ENCODE measurements at regions not wholly inside any gene's neighbourhood (a gene's known extent, or its start where the extent isn't known, plus 50 kb on each side); places are given as distances from the start of the nearest gene placed in this dataset.

DNA sequence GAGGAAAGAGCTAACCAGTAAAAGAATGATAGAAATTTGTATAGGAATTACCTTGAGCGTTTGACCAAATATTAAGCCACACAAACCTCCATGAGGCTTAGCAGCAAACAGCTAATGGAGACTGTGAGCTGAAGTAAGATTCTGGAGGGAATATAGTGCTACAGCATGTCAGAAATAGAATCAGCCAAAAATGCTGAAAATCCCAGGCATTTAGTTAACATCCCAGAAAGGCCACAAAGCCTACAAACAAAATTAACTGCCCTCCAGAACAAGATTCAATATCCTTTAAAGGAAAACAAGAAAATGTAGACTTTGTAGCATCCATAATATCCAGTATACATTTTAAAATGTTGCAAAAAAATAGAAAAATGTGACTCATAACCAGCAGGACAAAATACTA lies 257.8 kb upstream of the TUSC1 start:
- Histone ChIP-seq H3K9me3 (ENCODE audit: low read depth, low read length, poor library complexity, severe bottlenecking) (no peaks in the 10 kb centered on the region), H3K27ac (ENCODE audit: low read depth, low read length, poor library complexity, severe bottlenecking) (no peak overlapping the region), H3K27me3 (replicated peaks; ENCODE audit: insufficient read depth, low read depth, low read length, poor library complexity) (no peaks in the 10 kb centered on the region), H3K4me1 (ENCODE audit: insufficient read depth, low read length, poor library complexity, severe bottlenecking) (no peaks in the 10 kb centered on the region), H3K36me3 (ENCODE audit: insufficient read depth, low read length, poor library complexity, severe bottlenecking) (no peaks in the 10 kb centered on the region), H3K4me3 (ENCODE audit: low read depth, low read length, poor library complexity, severe bottlenecking) (no peak overlapping the region)
- CTCF ChIA-PET, result no interaction called here
- intact Hi-C loops (cut with micrococcal nuclease; ENCODE audit: unreplicated experiment), result no loop called here
- POLR2A ChIA-PET (ENCODE audit: low non-redundant PET), result no interaction called here
- no peak for DNase-seq (ENCODE audit: low spot score)
- no TSS peak for BruUV-seq (replicated peaks)
- TF ChIP-seq, protein P1, sequence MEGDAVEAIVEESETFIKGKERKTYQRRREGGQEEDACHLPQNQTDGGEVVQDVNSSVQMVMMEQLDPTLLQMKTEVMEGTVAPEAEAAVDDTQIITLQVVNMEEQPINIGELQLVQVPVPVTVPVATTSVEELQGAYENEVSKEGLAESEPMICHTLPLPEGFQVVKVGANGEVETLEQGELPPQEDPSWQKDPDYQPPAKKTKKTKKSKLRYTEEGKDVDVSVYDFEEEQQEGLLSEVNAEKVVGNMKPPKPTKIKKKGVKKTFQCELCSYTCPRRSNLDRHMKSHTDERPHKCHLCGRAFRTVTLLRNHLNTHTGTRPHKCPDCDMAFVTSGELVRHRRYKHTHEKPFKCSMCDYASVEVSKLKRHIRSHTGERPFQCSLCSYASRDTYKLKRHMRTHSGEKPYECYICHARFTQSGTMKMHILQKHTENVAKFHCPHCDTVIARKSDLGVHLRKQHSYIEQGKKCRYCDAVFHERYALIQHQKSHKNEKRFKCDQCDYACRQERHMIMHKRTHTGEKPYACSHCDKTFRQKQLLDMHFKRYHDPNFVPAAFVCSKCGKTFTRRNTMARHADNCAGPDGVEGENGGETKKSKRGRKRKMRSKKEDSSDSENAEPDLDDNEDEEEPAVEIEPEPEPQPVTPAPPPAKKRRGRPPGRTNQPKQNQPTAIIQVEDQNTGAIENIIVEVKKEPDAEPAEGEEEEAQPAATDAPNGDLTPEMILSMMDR (conservative IDR thresholded peaks at IDR 0.05; ENCODE audit: low read depth, low read length), result no peak
- no peak for TF ChIP-seq EZH2 (IDR thresholded peaks at IDR 0.05; ENCODE audit: borderline replicate concordance, low read depth, low read length, poor library complexity, severe bottlenecking)

DNA sequence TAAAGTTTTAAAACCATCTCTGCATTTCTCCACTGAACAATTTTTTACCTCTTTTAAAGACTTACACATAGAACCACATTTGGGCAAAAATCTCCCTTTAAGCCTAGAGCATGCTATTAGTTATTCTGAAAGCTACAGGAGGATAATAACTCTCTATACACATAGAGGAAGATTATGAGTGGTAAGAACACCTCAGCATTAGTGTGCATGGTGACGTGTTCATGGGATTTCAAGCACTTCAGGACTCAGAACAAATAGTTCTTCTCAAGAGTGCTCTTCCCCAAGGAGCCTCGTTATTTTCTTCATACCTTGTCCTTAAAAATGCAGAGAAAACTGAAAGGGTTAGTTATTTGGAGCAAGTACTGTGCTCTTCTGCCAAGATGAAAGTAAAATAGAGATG lies 256.9 kb upstream of the TUSC1 start:
- H3K27ac ChIP-seq (ENCODE audit: low read depth, low read length, poor library complexity, severe bottlenecking), result no peak overlapping the region
- H3K4me1 ChIP-seq (ENCODE audit: insufficient read depth, low read length, poor library complexity, severe bottlenecking), result no peaks in the 10 kb centered on the region
- CTCF ChIA-PET, result no interaction called here
- H3K27me3 ChIP-seq (replicated peaks; ENCODE audit: insufficient read depth, low read depth, low read length, poor library complexity), result no peaks in the 10 kb centered on the region
- TF ChIP-seq, protein P1 (conservative IDR thresholded peaks at IDR 0.05; ENCODE audit: low read depth, low read length), result no peak
- TF ChIP-seq EZH2 (IDR thresholded peaks at IDR 0.05; ENCODE audit: borderline replicate concordance, low read depth, low read length, poor library complexity, severe bottlenecking), result no peak
- DNase-seq (ENCODE audit: low spot score), result no peak
- no peak overlapping the region for H3K4me3 ChIP-seq (ENCODE audit: low read depth, low read length, poor library complexity, severe bottlenecking)
- no peaks in the 10 kb centered on the region for H3K36me3 ChIP-seq (ENCODE audit: insufficient read depth, low read length, poor library complexity, severe bottlenecking)
- POLR2A ChIA-PET (ENCODE audit: low non-redundant PET), result no interaction called here
- intact Hi-C loops (cut with micrococcal nuclease; ENCODE audit: unreplicated experiment), result no loop called here
- no peaks in the 10 kb centered on the region for H3K9me3 ChIP-seq (ENCODE audit: low read depth, low read length, poor library complexity, severe bottlenecking)
- BruUV-seq (replicated peaks), result no TSS peak

DNA sequence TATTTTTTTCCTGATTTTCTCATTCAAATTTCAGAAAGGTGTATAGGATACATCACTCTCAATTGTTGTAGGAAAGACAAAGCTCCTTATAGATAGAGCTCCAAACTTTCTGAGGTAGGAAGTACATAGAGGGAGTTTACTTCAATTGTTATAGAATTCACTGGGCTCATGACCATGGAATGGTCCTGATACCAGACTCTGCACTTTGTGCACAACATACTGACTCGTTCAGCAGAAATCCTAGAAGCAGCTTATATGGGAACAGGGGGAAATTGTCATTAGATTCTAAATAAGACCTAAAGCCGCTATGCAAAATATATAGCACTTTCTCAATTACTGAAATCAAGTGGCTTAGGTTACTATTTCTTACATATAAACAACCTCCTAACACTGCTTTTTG lies 240.5 kb upstream of the TUSC1 start:
- H3K9me3 ChIP-seq (ENCODE audit: low read depth, low read length, poor library complexity, severe bottlenecking), result no peaks in the 10 kb centered on the region
- no peak for TF ChIP-seq EZH2 (IDR thresholded peaks at IDR 0.05; ENCODE audit: borderline replicate concordance, low read depth, low read length, poor library complexity, severe bottlenecking)
- TF ChIP-seq, protein P1 (conservative IDR thresholded peaks at IDR 0.05; ENCODE audit: low read depth, low read length), result no peak
- H3K27me3 ChIP-seq (replicated peaks; ENCODE audit: insufficient read depth, low read depth, low read length, poor library complexity), result no peaks in the 10 kb centered on the region
- intact Hi-C loops (cut with micrococcal nuclease; ENCODE audit: unreplicated experiment), result no loop called here
- H3K4me3 ChIP-seq (ENCODE audit: low read depth, low read length, poor library complexity, severe bottlenecking), result no peak overlapping the region
- DNase-seq (ENCODE audit: low spot score), result no peak
- no peaks in the 10 kb centered on the region for H3K36me3 ChIP-seq (ENCODE audit: insufficient read depth, low read length, poor library complexity, severe bottlenecking)
- no TSS peak for BruUV-seq (replicated peaks)
- CTCF ChIA-PET, result no interaction called here
- no peaks in the 10 kb centered on the region for H3K4me1 ChIP-seq (ENCODE audit: insufficient read depth, low read length, poor library complexity, severe bottlenecking)
- no peak overlapping the region for H3K27ac ChIP-seq (ENCODE audit: low read depth, low read length, poor library complexity, severe bottlenecking)
- POLR2A ChIA-PET (ENCODE audit: low non-redundant PET), result no interaction called here

All from A673 (cell line).